GM21447 (cell line): ENCODE measurements at regions not wholly inside any gene's neighbourhood (a gene's known extent, or its start where the extent isn't known, plus 50 kb on each side); places are given as distances from the start of the nearest gene placed in this dataset.

Source experiments
- ATAC-seq: cut with Tn5 transposase; IDR thresholded peaks from one replicate; pipeline ENCODE4 v1.9.1; 2021; ENCODE audit not compliant: unreplicated experiment

GRCh38 chr9:80875947-80876346 is 813.4 kb downstream of the TLE1 start:
- ATAC-seq = no peak

DNA sequence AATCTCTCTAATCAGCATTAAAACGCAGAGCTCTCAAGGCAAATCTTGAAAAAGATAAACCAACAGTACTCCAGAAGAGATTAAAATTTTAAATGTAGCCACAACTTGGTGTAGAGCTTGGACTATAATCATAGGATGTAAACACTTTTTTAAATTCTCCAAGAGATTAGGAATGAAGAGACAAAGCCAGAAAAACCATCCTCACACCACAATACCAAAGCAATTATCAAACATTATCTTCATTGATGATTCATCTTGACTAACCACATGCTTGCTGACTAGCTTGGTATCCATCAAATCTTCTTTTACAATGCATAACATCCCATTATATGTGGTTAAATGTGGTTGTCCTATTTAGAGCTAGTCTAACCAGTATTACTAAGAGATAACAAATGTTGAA is 815.1 kb downstream of the TLE1 start:
- ATAC-seq = no peak

DNA sequence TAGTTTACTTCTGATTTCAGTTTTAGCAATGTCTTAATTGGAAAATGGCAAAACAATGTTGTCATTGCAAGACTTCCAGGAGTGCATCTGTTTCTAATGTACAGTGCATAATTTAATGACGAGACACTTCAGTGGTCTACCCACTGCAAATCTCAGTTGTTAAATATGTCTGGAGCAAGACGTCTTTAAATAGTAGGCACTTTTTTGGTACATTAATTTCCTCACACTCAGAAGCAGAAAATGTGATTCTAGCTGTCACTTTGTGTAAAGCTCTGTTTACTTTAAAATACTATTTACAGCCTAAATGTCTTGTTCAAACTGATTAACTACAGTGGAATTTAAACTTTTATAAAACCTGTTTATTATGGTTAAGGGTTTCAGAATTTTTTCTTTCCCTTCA is 815.5 kb downstream of the TLE1 start:
- ATAC-seq = no peak

GRCh38 chr9:80871596-80871995 is 817.8 kb downstream of the TLE1 start:
- no peak for ATAC-seq

DNA sequence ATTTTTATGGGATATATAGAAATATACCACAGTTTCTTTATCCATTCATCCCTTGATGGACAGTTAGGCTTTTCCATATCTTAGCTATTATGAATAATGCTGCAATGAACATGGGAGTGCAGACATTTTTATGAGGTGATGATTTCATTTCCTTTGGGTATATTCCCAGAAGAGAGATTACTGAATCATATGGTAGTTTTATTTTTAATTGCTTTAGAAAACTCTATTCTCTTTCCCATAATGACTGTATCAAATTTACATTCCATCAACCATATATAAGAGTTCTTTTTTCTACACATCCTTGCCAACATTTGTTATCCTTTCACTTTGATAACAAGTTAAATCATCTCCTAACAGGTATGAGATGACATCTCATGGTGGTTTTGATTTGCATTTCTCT is 821.6 kb downstream of the TLE1 start:
- no peak for ATAC-seq

GRCh38 chr9:80866576-80867227 is 822.6 kb downstream of the TLE1 start:
- no peak for ATAC-seq

- no peak for ATAC-seq
Measured at GRCh38 chr9:80866121-80866520, 823.2 kb downstream of the TLE1 start.

- ATAC-seq = no peak
Measured at GRCh38 chr9:80843028-80843427, 846.3 kb downstream of the TLE1 start.

GRCh38 chr9:80842389-80842788 is 847.0 kb downstream of the TLE1 start:
- no peak for ATAC-seq

DNA sequence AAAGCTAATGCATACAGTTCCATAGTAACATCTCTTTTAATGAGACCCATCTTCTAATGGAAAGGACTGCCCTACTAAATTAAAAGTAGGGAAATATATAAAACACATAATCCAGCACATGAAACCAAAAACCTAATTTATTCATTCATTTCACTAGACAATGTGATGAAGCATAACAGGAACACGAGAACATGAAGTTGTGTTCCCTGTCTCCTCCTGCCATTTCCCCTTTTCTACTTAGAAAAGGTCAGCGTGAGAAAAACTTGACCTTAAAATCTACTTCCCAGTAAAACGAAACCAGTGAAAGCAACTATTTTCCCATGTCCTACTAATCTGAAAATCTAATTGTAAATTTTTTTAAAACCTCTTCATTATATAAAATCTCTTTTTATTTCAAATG is 847.5 kb downstream of the TLE1 start:
- no peak for ATAC-seq

DNA sequence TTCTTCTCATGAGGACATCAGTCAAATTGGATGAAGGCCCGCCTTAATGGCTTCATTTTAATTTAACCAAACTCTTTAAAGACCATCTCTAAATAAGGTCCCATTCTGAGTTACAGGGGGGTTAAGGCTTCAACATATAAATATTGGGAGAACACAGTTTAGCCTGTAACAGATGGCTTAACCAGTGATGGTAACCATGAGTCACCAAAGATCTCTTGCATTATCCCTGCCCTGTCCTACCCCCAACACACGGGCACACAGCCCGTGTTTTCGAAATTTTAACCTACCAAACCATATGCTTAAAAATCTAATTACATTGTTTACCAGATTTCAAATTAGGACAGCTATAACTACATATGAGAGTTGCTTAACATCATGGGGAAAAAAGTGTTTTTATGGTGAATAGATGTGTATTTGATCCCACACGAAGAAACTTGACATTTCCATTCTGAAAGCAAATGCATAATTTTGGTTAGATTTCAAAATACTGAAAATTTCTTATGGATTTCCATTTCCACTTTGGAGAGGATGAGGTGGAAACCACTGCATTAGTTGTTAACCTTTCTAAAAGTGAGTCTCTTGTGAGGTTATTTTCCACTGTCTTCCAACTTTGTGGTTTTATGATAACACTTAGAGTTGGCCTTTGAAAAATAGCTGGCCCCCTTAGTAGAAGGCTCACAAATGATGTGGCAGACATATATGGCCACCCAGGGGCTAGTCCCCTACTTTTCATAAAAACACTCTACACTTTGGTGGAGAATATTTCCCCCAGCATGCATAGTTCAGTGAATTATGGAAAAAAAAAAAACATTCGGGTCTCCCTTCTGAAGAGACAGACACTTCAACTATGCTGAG is 849.3 kb downstream of the TLE1 start:
- no peak for ATAC-seq

GRCh38 chr9:80836013-80836412 is 853.3 kb downstream of the TLE1 start:
- no peak for ATAC-seq

DNA sequence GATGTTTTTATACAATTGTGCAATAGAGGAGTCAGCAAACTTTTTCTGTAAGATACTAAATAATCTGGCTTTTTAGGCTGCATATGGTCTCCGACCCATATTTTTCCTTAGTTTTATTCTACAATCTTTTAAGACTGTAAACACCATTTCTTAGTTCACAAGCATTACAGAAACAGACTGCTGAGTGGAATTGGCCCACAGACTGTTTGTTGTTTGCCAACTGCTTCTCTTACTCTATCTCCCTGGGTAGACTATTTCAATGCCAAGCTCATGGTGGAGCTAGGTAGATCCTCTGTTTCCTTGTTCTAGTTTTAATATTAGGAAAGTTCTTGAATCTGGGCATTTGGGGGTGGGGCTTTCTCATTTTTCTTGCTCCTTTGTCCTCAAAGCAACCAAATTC is 857.6 kb downstream of the TLE1 start:
- ATAC-seq = no peak

DNA sequence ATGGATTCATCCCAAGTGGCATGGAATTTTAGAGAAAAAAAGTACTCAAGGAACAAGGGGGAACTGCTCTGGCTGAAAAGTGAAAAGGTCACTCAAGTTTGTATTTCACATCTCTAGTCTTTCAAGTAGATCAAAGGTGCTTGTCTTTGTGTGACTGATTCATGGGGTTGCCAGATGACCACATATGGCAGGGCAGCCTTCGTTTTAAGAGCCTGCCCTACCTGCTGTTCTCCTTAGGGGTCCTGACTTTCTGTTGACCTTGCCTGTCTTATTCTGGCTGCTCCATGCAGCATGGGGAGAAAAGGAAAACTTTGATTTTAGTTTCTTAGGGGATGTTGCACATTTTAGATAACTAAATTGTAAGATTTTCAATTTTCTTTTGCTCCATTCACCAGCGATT is 877.7 kb downstream of the TLE1 start:
- no peak for ATAC-seq

DNA sequence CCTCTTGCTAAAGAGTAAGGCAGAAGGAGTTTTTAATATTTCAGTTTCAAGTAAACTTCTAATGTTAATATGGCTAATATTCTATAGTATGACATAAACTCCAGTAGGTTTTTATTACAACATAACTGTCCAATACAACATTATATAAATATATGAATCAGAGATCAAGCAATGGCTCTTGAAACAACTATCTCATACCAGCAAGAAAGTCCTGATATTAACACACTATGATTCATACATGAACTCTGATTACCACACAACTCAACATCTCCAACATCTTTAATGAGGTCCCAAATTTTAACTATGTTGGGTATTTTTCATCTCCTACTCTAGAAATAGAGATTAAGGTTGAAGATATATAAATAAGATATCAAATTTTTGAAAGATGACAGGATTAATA is 878.3 kb downstream of the TLE1 start:
- ATAC-seq = no peak

- no peak for ATAC-seq
Measured at GRCh38 chr9:80806671-80807070, 882.7 kb downstream of the TLE1 start.

GRCh38 chr9:80804873-80805272 is 884.5 kb downstream of the TLE1 start:
- ATAC-seq = no peak

DNA sequence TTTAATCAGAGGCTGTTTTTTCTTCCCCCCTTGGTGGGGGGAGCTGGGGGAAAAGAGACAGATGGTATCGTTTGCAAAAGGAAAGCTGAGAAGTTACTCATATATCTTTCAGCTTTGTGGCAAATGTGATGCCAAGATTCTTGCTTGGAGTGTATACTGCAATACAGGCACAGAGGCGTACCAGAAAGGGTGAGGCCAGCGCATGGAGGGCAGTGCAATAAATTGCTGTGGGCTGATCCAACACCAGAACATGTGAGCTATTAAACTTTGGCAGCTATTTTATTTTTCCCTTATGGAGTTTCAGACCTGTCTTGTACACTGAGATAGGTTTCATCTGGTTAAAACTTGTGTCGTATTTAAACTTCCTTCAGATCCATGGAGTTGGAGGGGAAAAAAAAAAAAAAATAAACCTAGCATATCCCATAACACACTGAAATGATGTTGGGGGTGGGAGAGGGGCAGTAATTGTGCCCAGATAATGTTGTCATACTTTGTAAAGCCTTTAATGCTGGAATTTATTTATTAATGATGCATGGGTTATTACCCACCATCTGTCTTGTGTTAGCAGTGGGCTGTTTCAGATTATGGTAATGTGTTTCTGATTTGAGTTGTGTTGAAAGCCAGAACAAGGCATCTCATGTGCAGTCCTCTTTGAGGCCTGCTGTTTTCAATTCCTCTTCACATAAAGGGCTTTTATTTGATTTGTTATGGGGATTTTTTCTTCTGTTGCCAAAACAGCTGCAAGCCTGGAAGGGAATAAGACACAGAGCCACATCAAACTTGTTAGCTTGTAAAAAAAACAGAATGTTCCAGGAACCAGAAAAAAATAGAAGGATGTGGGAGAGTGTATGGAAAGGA is 891.3 kb downstream of the TLE1 start:
- ATAC-seq = no peak

DNA sequence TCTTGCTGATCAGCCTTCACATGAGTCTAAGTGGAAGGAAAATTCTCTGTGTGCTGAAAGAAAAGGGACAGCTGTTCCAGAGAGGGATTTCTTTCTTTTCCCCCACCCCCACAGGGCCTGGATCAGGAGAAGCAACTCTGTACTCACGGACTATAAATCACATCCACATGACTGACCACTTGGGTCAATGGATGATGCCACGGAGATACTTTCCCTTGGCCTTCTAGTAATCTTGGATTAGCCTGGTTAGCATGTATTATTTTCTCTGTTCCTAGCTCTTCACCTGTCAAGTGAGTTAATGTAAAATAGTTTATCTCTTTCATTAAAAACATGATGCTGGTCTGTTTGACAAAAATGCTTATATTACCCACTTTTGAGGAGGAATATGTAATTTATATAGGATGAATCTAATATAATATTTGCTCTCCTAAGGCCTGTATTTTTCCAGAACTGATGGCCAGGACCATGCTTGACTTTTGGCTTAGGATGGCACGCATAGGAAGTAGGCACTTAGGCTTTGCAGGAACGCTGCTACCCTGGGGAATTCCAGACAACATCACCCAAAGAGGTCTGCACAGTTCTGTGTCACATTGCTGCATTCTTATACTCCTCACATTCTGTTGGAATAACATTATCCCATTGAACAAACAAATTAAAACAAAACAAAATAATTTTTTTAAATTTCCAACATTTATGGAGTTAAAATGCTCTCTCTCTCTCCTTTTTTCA is 892.1 kb downstream of the TLE1 start:
- ATAC-seq = no peak

GRCh38 chr9:80796632-80797031 is 892.7 kb downstream of the TLE1 start:
- ATAC-seq = no peak

DNA sequence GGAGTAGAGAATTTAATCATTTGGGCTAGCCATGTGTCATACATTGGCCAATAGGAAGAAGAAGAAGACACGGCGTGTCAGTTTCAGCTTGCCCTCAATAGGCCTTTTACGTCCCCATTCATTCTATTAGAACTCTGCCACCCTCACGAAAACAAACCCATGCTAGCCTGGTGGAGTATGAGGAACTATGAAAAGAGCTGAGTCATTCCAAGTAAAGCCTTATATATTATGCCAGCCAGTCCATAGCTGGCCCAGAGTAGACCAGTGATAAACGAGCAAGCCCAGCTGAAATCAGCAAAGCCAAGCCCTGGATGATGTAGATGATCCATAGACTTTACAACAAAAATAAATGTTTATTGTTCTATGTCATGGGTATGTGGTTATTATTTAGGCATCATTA is 895.1 kb downstream of the TLE1 start:
- ATAC-seq = no peak
